Breast epithelium (tissue), 3 donors: ENCODE measurements at regions not wholly inside any gene's neighbourhood (a gene's known extent, or its start where the extent isn't known, plus 50 kb on each side); places are given as distances from the start of the nearest gene placed in this dataset.

Experiments used
- POLR2A ChIP-seq: fragments of 450-650 bp; IDR thresholded peaks from one replicate; pipeline ENCODE4 v1.6.1; 2016; ENCODE audit warnings: antibody characterized with exemption, mild to moderate bottlenecking, moderate library complexity
- POLR2AphosphoS5 ChIP-seq, 3 donors: sonication (generic); formaldehyde crosslinking; IDR thresholded peaks; one replicate each; pipeline ENCODE4 v1.6.1; 2017; ENCODE audit warnings: antibody characterized with exemption in 3 of 3
- TF ChIP-seq, protein P1 (sequence below), 3 donors: fragments of 450-650 bp; IDR thresholded peaks; one replicate each; pipeline ENCODE4 v1.5.1; 2016 to 2017; ENCODE audit warnings: antibody characterized with exemption in 3 of 3, mild to moderate bottlenecking in 3 of 3, moderate library complexity in 3 of 3

GRCh38 chr17:71412803-71413202 is 708.0 kb upstream of the SOX9 start:
- TF ChIP-seq, protein P1, sequence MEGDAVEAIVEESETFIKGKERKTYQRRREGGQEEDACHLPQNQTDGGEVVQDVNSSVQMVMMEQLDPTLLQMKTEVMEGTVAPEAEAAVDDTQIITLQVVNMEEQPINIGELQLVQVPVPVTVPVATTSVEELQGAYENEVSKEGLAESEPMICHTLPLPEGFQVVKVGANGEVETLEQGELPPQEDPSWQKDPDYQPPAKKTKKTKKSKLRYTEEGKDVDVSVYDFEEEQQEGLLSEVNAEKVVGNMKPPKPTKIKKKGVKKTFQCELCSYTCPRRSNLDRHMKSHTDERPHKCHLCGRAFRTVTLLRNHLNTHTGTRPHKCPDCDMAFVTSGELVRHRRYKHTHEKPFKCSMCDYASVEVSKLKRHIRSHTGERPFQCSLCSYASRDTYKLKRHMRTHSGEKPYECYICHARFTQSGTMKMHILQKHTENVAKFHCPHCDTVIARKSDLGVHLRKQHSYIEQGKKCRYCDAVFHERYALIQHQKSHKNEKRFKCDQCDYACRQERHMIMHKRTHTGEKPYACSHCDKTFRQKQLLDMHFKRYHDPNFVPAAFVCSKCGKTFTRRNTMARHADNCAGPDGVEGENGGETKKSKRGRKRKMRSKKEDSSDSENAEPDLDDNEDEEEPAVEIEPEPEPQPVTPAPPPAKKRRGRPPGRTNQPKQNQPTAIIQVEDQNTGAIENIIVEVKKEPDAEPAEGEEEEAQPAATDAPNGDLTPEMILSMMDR (IDR thresholded peaks at IDR 0.05), result no peak
- TF ChIP-seq POLR2A (no peak), POLR2AphosphoS5 (IDR thresholded peaks at IDR 0.05) (no peak)
